WERI-Rb-1 (cell line): ENCODE measurements at regions not wholly inside any gene's neighbourhood (a gene's known extent, or its start where the extent isn't known, plus 50 kb on each side); places are given as distances from the start of the nearest gene placed in this dataset.

Source experiments
- DNase-seq: peaks from one replicate; pipeline ENCODE4 v3.0.0-alpha.2; 2020
- H3K27ac ChIP-seq: fragments of 250-450 bp; sonication (Bioruptor Pico); 2 replicates; pipeline ENCODE4 v1.5.1; 2020; ENCODE audit warnings: mild to moderate bottlenecking, moderate library complexity
- H3K27me3 ChIP-seq: fragments of 250-450 bp; sonication (Bioruptor Pico); 2 replicates; pipeline ENCODE4 v1.5.1; 2021; ENCODE audit warnings: mild to moderate bottlenecking, low read depth, moderate library complexity; ENCODE audit not compliant: insufficient read depth, severe bottlenecking
- H3K36me3 ChIP-seq: fragments of 250-450 bp; sonication (Bioruptor Pico); 2 replicates; pipeline ENCODE4 v1.5.1; 2020; ENCODE audit warnings: mild to moderate bottlenecking, moderate library complexity
- H3K4me3 ChIP-seq: 2 replicates; pipeline ENCODE4 v1.5.1; 2011; ENCODE audit warnings: low read depth, mild to moderate bottlenecking, control low read depth, low read length
- H3K9me3 ChIP-seq: fragments of 250-450 bp; sonication (Bioruptor Pico); 2 replicates; pipeline ENCODE4 v1.5.1; 2021; ENCODE audit warnings: mild to moderate bottlenecking, moderate library complexity; ENCODE audit not compliant: severe bottlenecking
- CTCF ChIP-seq: IDR thresholded peaks from 2 replicates; pipeline ENCODE4 v1.5.1; 2011; ENCODE audit warnings: low read depth, mild to moderate bottlenecking, control low read depth, inconsistent platforms, low read length

DNA sequence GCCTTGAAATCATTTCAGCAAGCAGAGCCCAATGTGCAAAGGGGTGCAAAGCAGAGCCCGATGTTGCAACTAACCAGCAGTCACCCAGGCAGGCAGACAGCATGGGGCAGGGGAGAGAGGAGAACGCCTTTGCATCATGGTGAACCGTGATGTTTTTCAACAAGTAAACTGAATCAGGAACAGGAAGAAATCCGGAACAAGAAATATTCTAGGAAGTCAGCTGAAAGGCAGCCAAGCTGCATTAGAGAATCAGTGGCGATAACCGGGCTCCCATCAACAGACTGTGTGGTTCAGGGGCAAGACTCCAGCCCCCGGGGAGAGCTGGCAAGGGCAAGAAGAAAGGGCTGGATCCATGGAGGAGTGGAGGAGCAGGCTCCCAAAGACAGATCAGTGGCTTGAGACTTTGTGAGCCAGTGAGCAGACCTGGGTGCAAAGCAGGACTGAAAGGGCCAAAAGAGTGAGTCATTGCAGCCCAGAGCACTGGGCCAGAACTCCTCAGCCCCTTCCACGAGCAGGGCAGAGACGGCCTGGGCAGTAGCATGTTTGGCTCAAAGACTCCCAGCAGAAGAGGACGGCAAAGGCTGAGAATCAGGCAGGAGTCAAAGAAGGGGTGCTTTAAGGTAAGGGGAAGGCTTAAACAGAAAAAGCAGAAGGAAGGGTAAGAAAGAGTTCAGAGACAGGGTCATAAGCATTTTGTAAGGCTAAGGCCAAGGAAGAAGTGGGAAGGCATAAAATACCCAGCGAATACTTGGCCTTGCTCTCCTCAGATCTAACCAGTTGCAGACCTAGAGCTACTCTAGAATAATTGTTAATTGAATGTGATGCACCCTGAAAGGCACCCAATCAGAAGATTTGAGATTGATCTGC, 155.0 kb downstream of the SETD4 start:
- Histone ChIP-seq H3K27ac (no peak overlapping the region), H3K27me3 (peaks cover 91% of the 10 kb centered on the region), H3K36me3 (no peaks in the 10 kb centered on the region), H3K4me3 (no peak overlapping the region), H3K9me3 (no peaks in the 10 kb centered on the region)
- DNase-seq = no peak
- TF ChIP-seq CTCF = no peak

- Histone ChIP-seq H3K36me3 (no peaks in the 10 kb centered on the region), H3K27me3 (peaks cover 77% of the 10 kb centered on the region), H3K9me3 (no peaks in the 10 kb centered on the region), H3K4me3 (no peak overlapping the region), H3K27ac (no peak overlapping the region)
- TF ChIP-seq CTCF = no peak
- DNase-seq = no peak
Observed at GRCh38 chr21:35900539-35900938, 159.8 kb downstream of the SETD4 start.

GRCh38 chr21:35896060-35896459, 164.3 kb downstream of the SETD4 start:
- no peak for DNase-seq
- H3K9me3 ChIP-seq = no peaks in the 10 kb centered on the region
- H3K27me3 ChIP-seq = peaks cover 71% of the 10 kb centered on the region
- TF ChIP-seq CTCF = no peak
- no peak overlapping the region for H3K27ac ChIP-seq
- no peak overlapping the region for H3K4me3 ChIP-seq
- no peaks in the 10 kb centered on the region for H3K36me3 ChIP-seq

DNA sequence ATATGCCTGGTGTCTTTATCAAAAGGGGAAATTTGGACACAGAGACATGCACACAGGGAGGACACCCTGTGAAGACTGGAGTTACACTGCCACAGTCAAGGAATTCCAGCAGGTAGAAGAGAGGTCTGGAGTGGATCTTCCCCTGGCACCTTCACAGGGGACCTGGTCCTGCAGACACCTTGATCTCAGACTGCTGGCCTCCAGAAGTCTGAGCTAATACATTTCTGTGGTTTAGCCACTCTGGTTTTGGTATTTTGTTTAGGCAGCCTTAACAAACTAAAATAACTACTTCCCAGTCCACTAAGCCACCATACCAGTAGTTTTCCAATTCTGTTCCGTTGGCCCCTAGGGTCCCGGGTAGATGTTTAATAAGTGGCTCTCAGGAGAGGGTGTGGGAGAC, 164.7 kb downstream of the SETD4 start:
- Histone ChIP-seq H3K9me3 (no peaks in the 10 kb centered on the region), H3K27ac (no peak overlapping the region), H3K27me3 (peaks cover 67% of the 10 kb centered on the region), H3K4me3 (no peak overlapping the region), H3K36me3 (no peaks in the 10 kb centered on the region)
- no peak for TF ChIP-seq CTCF
- DNase-seq = no peak

GRCh38 chr21:35893156-35893555, 167.2 kb downstream of the SETD4 start:
- Histone ChIP-seq H3K4me3 (no peak overlapping the region), H3K36me3 (no peaks in the 10 kb centered on the region), H3K27ac (no peak overlapping the region), H3K9me3 (no peaks in the 10 kb centered on the region), H3K27me3 (peaks cover 56% of the 10 kb centered on the region)
- no peak for TF ChIP-seq CTCF
- DNase-seq = no peak

- H3K27ac ChIP-seq = no peak overlapping the region
- TF ChIP-seq CTCF = no peak
- DNase-seq = no peak
Observed at GRCh38 chr21:35886887-35887286, 173.4 kb downstream of the SETD4 start.

More at GRCh38 chr21:35886887-35887286, 173.4 kb downstream of the SETD4 start:
- peaks cover 64% of the 10 kb centered on the region for H3K27me3 ChIP-seq
- H3K9me3 ChIP-seq = peaks cover 12% of the 10 kb centered on the region
- H3K36me3 ChIP-seq = no peaks in the 10 kb centered on the region
- no peak overlapping the region for H3K4me3 ChIP-seq
